HG03442 (cell line): ENCODE measurements at regions not wholly inside any gene's neighbourhood (a gene's known extent, or its start where the extent isn't known, plus 50 kb on each side); places are given as distances from the start of the nearest gene placed in this dataset.
A peak's percentile ranks its signal among the peaks of the same experiment; 100 is the strongest.

Experiments
- ATAC-seq: cut with Tn5 transposase; IDR thresholded peaks from one replicate; pipeline ENCODE4 v1.9.1; 2021; ENCODE audit warnings: mild to moderate bottlenecking, moderate library complexity; ENCODE audit not compliant: unreplicated experiment

DNA sequence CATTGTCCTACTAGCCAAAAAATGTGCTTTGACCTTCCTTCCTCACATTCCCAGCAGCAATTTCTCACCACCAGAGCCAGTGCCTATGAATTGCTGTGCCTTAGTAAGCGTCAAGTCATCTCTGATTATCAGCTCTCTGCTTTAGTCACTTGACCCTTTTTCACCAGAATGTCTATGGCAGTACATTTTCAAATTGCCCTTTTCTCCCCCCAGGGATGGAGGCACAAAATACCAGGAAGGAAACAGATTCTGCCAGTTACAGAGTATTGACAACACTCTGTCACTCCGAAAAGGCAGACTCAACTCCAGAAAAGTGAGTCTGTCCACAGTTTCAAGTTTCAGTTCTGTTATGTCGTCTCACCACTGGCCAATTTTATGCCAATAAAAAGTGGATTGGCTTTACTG, 167.4 kb downstream of the TNFSF18 start:
- ATAC-seq, result peak; percentile 83

DNA sequence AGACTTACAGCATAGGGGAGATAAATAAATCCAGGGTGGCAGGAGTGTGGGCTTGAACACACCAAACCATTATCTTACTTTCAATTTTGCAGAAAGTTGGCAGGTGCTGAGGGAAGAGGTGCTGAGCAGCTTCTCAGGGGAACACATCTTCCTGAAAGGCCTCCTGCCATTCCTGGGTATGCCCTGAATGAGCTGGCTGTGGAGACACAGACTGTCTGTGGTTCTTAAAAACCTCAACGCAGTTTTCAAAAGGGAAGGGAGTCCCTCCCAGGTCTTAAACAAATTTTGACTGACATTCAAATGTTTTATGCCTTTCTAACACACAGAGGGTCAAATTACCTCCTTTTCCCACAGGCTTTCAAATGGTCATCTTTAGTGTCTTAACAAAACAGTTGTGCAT, 166.9 kb downstream of the TNFSF18 start:
- no peak for ATAC-seq

DNA sequence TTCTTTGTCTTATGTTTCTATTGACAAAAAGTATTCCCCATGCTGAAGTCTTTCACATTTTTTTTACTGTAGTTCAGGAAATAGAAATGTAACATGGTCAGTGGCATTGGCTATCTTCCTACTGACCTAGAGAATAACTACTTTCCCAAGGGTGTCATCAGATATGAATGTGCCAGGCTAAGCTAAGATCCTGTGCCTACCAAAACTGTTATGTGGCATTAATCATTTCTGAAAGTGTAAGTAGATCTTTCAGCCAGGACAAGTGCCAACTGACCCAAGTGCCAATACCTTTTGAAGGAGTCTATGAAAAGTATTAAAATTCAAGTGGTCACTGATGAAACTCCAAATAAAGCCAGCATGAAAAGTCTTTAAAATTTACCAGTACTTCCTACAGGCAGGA, 165.3 kb downstream of the TNFSF18 start:
- no peak for ATAC-seq

DNA sequence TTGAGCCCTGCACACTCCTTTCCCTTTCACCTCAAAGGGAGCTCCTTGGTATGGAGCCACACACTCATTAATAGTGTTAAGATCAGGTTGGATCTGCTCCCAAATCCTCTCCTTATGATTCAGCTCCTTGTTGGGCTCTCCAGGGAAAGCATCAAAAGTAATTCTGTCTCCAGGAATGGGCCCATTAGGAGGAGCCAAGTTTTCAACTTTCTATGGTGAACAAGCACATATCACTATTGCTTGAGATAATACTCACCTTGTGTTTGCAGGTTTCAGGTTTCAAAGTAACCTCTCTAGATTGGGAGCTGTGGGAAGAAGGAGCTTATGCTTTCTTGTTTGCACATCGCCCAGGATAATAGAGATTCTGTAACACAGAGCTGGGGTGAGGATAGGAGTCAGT, 164.8 kb downstream of the TNFSF18 start:
- ATAC-seq, result no peak

DNA sequence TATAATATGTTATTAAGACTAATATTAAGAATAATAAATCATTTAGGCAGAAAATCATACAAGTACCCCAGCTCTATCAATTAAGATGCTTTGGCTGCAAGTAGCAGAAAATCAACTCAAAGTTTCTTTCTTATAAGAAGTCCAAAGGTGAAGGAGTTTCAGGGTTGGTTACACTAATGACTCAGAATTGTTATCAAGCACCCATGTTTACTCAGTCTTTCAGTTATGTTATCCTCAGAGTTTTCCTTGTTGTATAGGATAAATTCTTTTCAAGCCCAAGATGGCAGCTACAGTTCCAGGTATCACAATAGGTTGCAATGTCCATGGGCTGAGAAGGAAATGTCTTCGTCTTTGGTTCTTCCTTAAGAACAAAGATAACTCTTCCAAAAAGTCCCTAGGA, 163.6 kb downstream of the TNFSF18 start:
- ATAC-seq, result no peak

DNA sequence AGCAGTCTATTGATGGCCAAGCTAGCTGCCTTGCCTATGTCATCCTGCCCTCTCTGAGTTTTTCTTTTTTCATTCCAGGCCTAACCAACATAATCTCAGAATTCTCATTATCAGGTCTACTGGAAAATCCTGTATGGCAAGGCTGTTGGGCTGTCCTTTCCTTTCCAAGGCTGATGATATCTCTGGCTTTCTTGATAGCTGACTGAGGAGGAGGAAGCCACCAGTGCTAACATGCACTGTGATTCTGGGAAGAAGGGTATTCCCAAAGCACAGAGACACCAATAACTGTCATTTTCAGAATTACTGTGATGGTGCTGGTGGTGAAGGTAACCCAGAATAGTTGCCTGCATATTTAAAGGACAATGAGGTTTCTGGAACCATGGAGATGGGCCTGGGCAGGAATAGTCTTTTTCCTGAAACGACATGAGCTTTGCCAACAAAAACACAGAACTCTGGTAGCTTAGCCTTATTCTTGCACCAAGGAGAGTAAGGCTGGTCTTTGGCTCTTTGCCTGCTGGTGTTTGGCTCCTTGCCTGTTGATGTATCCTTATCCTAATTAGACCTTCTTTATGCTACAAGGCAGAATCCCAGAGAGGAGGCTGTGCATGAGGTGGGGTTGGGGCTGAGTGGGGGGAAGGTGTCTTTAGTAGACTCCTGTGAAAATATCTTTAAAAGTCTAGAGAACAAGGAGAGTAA, 157.4 kb downstream of the TNFSF18 start:
- ATAC-seq, result no peak

DNA sequence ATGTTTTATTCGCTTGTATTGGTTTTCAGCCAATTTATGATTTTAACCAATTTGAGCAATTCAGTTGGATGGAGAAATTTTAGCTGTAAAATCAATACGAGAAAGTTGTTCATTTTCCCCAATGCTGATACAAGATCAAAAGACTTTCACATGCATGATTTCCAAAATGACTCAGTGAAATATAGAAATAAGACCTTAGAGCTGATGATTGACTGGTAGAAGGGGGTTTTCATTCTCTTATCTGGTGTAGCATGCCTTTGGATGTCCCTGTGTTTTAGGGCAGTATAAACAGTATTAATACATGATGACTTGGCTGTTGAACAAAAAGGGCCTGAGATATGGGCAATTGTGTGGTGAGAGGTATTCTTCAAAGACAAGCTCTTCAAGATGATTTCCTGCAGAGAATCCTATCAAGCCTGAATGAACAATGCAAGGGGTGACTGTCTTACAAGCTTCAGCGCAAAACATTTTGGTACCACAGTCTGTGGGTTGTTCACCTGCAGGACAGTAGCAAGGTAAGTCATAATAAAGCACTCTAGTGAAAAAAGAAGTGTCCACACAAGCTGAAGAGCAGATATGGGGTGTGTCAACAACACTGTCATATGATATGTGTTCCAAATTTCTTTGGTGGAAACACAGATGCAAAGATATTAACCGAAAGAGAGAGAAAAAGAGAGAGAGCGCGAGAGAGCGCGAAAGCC, 156.2 kb downstream of the TNFSF18 start:
- no peak for ATAC-seq

DNA sequence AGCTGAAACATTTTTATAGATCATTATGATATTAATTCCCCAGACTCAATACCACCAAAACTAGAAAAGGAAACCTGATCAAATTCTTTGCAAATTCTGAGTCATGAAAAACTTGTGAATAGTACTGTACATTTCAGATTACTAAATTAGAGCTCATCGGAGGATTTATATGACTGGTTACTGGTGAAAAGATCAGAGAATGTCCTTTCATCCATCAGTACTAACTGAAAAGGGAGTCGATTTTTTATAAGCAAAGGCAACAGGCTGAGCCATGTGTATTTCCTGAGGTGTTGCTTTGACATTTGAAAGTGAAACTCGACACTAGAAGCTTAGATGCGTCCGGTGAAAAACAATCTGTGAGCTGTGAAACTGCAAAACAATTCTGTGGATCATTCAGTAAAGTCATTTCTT, 155.7 kb downstream of the TNFSF18 start:
- ATAC-seq, result no peak

DNA sequence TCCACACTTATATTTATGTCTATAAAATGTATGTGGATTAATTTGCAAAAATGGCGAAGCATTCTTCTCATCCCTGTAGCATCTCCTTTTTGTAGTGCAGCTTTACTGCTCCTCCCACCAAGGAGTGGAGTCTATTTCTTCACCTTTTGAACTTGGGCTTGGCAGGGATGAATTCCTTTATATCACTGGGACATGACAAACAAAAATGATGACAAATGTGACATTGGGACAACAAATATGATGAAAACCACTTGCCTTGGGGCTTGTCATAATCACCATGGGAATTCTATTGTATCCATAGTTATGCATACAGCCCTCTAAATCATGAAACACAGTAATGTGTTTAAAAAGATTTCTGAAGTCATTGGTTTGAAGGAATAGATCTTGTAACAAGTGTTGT, 155.0 kb downstream of the TNFSF18 start:
- ATAC-seq, result no peak

DNA sequence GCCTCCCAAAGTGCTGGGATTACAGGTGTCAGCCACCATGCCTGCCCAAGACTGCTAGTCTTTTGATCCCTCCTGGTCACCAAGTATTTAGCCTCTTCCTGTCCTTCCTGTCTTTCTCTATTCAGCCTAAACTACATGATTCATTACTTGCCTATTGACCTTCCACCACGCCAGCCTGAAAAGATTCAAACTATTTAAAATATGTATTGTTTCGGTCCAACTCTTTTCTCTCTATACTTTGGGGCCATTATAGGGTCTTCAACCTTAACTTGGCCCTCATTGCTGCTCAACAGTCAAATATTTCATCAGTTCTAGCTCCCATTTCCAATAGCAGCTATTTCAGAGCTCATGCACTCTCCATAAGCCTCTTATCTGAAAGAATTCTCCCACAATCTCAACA, 153.0 kb downstream of the TNFSF18 start:
- ATAC-seq, result no peak

DNA sequence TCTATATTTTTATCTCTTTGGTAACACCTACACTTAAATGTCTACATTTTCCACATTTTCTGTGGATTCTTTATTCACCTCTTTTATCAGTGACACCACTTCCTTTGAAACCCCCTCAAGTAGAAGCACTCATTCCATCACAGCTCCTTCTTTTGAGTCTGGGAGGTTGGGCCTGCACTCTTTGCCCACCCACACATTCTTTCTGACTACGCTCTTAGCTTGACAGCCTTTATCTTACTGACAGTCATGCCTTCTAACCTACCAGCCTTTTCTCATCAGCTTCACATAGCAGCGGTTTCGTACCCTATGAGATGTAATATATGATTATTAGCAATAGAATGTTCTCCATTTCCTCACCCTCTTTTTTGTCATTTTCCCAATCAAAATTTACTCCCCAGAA, 151.9 kb downstream of the TNFSF18 start:
- ATAC-seq, result no peak

DNA sequence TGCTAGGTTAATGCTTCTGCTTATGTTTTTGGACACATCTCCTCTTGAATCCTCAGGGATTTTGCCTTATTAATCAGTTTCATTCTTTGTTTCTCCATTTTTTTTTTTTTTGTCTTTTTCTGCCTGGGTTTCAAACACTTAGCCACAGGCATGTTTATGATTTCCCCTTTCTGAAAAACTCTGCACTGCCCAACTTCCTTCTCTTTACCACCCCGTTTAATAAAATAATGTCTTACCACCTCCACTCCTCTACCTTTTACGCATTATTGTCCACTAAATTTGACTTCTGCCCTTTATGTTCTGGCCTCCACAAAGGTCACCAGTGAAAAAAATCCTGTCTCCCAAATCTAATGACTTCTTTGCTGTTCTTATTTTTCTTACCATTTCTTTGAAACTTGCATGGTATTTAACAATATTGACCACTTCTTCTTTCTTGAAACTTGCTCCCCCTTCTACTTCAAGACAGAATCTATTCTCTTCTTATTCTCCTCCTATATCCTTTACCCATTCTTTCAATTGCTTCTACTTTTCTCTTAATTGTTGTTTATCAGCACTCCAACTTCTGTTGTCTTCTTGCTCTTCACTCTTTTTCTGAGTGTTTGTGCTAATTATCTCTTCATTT, 150.3 kb downstream of the TNFSF18 start:
- no peak for ATAC-seq

DNA sequence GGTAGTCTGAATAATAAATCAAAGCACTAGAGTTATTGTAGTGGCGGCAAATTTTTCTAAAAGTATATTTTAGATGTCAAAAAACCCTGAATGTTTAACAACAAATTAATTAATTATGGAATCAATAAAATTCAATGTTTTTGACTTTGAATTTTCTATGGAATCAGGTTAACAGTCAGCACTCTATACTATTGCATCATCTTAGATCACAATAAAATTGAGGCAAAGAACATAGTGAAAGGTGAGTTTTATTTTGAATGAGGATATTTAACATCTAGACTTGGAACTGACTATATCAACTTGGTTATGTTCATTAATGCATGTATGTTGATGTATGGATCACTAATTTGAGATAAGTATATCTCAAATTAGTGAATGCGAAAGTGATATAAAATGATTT, 148.5 kb downstream of the TNFSF18 start:
- ATAC-seq, result no peak

DNA sequence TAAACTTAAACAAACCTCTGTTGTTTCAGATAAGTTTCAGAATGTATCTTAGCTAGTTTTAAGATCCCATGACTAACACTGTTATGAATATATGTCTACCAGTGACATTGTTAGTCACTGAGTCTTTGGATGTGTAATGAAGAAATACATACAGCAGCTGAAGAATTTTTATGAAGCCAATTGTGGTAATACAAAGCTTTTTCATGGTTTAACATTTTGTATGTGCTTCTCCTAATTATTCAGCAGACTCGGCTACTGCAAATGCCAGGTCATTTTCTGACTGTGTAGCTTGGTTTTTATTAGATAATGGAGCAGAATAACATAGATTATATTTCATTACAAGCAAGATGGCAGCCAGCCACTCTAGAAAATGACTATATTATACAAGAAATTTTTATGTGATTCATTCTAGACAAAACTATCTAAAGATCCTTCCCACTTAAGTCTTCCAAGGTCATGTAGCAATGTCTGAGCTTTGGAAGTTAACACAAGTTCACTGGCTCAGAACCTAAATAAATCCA, 147.8 kb downstream of the TNFSF18 start:
- no peak for ATAC-seq

DNA sequence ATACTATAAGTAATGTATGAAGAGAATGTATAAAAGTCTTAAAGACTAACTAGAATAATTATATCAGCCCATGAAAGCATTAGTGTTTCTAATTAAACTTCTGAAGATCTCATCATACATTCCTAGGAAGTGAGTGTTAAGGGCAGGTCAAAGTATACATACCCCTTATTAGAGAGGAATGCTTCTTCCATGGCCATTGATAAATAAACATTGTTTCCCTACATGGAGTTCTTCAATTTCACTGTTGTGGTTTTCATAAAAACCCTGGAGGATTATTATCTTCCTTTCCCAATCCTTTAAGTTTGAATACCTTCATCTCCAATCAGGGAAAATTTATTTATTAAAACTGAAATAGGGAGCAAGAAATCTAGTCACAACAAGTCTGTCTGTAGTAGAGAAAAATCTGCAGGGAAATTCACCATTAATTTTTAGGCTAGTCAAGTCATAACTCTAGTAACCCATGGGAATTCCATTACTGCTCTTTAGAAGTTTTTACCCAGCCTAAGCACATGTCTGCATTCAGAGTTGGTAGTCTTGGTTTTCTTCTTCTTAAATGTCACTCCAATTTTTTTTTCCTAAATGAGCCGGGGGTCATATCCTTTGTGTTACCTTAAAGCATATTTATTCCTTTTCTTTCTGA, 147.0 kb downstream of the TNFSF18 start:
- no peak for ATAC-seq

DNA sequence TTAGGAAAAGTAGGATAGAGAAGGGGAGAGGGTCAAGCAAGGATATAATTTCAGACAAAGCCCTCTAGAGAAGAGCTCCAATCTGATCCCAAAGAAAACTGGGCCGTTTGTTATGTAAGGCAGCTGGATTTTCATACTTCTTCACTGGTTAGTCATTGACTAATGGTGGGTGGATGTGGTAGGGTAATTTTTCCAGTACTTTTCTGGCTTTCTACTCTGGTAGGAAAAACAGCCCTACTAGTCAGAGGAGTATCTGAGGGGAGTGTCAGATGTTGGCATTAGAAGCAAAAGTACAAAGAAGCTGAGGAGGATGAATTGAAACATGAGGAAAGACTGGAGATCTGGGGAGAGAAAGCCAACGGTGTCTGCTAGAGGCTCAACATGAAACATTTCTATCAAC, 145.3 kb downstream of the TNFSF18 start:
- ATAC-seq, result no peak

DNA sequence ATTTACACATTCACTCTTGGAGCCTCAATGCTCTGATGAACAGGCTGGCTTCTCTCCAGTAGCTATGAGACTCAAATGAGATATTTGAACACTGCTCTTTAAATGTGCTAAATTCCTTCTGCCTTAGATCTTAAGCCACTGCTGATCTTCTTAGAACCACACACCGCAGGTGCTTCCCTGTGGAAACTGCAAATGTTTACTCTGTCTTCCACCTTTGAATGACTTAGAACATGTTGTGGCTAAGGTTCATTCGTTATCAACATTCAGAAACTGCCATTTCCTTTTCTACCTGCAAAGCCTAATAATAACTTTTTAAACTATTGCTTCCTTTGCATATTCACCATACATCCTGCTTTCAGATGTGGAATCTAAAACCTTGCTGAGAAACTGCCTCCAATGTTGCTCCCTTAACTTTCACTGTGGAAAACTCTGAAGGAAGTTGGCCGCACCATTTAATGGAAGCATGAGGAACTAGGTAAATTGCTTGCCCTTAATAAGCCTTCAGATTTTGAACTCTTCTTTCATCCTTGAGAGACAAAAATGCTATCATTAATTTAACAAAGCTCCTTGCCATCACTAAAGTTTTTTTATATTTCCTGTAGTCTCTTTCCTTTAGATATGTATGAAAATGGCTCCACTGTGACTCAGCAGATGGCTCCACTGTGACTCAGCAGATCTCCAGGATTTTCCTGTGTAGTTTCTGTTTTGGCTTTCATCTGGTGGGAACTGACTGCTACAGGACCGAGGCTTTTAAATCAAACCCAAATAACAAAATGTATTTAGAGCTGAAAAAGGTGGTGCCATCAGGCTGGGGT, 143.8 kb downstream of the TNFSF18 start:
- ATAC-seq, result no peak

DNA sequence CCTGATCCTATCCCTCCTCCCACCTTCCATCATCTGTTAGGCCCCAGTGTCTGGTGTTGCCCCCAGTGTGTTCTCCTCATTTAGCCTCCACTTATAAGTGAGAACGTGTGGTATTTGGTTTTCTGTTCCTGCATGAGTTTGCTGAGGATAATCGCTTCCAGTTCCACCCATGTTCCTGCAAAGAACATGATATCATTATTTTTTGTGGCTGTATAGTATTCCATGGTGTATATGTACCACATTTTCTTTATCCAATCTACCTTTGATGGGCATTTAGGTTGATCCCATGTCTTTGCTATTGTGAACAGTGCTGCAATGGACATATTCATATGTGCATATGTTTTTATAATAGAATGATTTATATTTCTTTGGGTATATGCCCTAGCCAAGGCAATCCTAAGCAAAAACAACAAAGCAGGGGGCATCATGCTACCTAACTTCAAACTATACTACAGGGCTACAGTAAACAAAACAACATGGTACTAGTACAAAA, 142.9 kb downstream of the TNFSF18 start:
- no peak for ATAC-seq

DNA sequence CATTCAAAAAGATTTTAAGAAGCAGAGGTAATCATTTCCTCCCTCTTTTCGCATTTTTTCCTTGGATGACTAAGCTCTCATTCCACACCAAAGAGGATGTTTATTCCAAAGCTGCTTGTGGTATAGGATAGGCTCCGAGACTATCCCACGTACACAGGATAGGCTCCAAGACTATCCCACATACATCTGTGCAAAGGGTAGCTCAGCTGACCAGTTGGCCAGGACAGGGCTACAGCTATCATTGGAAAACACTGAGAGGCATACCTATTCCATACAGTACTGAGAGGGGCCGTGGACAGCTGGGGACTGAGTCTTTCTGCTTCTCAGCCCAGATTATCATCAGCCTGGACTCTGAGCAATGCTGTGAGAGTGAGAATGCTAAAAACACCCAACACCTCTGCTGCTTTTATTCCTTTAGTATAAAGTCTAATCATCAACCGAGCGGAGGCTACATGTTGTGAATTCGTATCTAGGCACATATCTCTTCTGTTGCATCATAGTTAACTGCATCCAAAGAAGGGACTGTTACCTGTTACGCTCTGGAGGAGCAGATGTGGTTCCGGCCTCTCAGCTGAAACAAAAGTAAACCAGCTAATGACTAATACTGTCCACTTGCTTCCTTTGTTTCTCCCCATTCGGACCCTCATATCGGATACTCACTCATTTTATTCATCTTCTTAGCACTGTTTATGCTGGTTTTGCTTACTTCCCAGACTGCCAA, 141.0 kb downstream of the TNFSF18 start:
- ATAC-seq, result no peak

DNA sequence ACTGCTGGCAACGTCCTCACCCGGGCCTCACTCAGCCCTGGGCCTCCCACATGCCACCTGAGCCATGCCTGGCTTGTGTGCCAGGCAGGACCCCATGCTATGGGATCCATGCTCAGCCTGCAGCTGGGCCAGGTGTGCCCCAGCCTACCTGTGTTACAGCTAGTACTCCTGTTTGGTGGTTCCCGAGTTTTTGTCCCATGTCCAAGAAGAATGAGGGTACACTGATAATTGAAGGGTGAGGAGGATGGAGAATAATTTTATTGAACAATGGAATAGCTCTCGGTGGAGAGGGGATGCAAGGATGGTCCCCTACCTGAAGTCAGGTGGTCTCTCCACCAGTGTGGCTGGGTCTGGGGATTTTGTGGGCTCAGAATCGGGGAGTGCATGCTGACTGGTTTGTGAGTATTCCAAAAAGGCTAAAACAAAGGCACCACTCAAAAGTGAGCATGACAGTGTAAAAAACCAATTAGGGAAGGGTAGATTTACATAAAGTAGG, 137.9 kb downstream of the TNFSF18 start:
- no peak for ATAC-seq
